SK-N-SH treated with all-trans-retinoic acid at 6 μM for 48 hours (cell line): ENCODE measurements at regions not wholly inside any gene's neighbourhood (a gene's known extent, or its start where the extent isn't known, plus 50 kb on each side); places are given as distances from the start of the nearest gene placed in this dataset.
"Not testable (repeated sequence)": the region's sequence is repeated elsewhere in the genome, so short reads cannot be mapped to it uniquely, and the experiment has no call there.

Experiments
- ARNTL ChIP-seq: fragments of 450-650 bp; formaldehyde crosslinking; IDR thresholded peaks from 2 replicates; pipeline ENCODE4 v1.5.0; 2020; ENCODE audit warnings: low read depth, mild to moderate bottlenecking, moderate library complexity, borderline replicate concordance
- BACH2 ChIP-seq: fragments of 250-450 bp; sonication (Bioruptor Pico); IDR thresholded peaks from 2 replicates; pipeline ENCODE4 v1.9.0; 2021; ENCODE audit warnings: mild to moderate bottlenecking, borderline replicate concordance
- GLIS3 ChIP-seq: fragments of 250-450 bp; sonication (Bioruptor Pico); IDR thresholded peaks from 2 replicates; pipeline ENCODE4 v1.5.0; 2020; ENCODE audit warnings: mild to moderate bottlenecking, moderate library complexity
- OSR1 ChIP-seq: fragments of 250-450 bp; sonication (Bioruptor Pico); IDR thresholded peaks from 2 replicates; pipeline ENCODE4 v1.8.0; 2022; ENCODE audit warnings: moderate library complexity, mild to moderate bottlenecking, inconsistent platforms
- TOX ChIP-seq: fragments of 250-450 bp; sonication (Bioruptor Pico); IDR thresholded peaks from 2 replicates; pipeline ENCODE4 v1.8.0; 2021; ENCODE audit warnings: mild to moderate bottlenecking, moderate library complexity, borderline replicate concordance
- ZFP30 ChIP-seq: fragments of 450-650 bp; formaldehyde crosslinking; IDR thresholded peaks from 2 replicates; pipeline ENCODE4 v1.5.0; 2022; ENCODE audit warnings: mild to moderate bottlenecking, moderate library complexity
- TF ChIP-seq, protein P1 (sequence below): fragments of 250-450 bp; sonication (Bioruptor Pico); IDR thresholded peaks from 2 replicates; pipeline ENCODE4 v1.5.1; 2020; ENCODE audit warnings: low read depth, mild to moderate bottlenecking, moderate library complexity
- TF ChIP-seq, protein P2 (sequence below): fragments of 250-450 bp; sonication (Bioruptor Pico); IDR thresholded peaks from 2 replicates; pipeline ENCODE4 v1.5.1; 2021; ENCODE audit warnings: mild to moderate bottlenecking, moderate library complexity

DNA sequence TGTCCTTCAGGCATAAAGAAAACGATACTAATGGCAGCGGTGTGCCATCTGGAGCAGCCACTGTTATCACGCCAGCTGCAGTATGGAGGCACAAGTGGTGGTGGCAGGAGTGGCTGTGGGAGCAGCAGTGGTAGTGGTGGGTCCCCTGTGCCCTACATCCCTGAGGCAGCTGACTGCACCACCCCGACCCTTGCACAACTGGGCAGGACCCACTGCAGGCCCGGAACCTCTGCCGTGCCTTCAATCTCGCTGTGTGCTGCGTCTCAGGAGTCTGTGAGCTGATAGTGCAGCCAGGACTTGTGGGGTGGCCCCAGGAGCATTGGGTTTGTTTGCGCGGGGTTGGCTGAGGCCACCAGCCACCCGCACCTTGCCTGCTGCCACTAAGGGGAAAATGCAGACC lies 1718.0 kb downstream of the SPATA31A7 start:
- TF ChIP-seq, protein P1, sequence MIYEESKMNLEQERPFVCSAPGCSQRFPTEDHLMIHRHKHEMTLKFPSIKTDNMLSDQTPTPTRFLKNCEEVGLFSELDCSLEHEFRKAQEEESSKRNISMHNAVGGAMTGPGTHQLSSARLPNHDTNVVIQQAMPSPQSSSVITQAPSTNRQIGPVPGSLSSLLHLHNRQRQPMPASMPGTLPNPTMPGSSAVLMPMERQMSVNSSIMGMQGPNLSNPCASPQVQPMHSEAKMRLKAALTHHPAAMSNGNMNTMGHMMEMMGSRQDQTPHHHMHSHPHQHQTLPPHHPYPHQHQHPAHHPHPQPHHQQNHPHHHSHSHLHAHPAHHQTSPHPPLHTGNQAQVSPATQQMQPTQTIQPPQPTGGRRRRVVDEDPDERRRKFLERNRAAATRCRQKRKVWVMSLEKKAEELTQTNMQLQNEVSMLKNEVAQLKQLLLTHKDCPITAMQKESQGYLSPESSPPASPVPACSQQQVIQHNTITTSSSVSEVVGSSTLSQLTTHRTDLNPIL (CRISPR knock-in tag) = not testable (repeated sequence)
- not testable (repeated sequence) for TF ChIP-seq ZFP30 (CRISPR knock-in tag); BACH2; TOX (CRISPR knock-in tag); OSR1 (CRISPR knock-in tag); GLIS3; ARNTL
- TF ChIP-seq, protein P2, sequence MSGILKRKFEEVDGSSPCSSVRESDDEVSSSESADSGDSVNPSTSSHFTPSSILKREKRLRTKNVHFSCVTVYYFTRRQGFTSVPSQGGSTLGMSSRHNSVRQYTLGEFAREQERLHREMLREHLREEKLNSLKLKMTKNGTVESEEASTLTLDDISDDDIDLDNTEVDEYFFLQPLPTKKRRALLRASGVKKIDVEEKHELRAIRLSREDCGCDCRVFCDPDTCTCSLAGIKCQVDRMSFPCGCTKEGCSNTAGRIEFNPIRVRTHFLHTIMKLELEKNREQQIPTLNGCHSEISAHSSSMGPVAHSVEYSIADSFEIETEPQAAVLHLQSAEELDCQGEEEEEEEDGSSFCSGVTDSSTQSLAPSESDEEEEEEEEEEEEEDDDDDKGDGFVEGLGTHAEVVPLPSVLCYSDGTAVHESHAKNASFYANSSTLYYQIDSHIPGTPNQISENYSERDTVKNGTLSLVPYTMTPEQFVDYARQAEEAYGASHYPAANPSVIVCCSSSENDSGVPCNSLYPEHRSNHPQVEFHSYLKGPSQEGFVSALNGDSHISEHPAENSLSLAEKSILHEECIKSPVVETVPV (CRISPR knock-in tag) = not testable (repeated sequence)
